ENCODE measurements at regions not wholly inside any gene's neighbourhood (a gene's known extent, or its start where the extent isn't known, plus 50 kb on each side); places are given as distances from the start of the nearest gene placed in this dataset.

DNA sequence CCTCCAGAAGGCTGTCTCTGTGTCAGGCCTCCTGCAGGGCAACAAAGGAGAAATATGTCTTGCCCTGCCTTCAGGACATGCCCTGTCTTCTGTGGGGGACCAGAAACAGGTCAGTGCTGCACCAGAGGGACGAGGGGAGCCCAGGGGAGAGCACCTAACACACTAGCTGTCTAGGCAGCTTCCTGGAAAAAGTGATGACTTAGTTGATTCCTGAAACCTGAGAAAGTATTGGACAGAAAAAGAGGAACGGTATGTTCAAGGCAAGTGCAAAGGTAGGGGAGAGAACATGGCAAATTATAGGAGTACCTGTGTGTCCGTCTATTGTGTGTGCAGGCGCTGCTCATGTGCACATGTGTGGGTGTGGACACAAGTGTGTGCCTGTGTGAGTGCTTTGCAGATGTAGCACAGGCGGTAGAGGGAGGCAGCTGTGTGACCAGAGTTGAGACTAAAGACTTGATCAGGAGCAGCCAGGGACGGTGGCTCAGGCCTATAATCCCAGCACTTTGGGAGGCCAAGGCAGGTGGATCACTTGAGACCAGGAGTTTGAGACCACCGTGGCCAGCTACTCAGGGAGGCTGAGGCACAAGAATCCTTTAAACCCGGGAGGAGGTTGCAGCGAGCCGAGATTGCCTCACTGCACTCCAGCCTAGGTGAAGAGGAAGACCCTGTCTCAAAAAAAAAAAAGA lies 119.5 kb downstream of the GYPC start:
- DNase-seq = no peak

DNA sequence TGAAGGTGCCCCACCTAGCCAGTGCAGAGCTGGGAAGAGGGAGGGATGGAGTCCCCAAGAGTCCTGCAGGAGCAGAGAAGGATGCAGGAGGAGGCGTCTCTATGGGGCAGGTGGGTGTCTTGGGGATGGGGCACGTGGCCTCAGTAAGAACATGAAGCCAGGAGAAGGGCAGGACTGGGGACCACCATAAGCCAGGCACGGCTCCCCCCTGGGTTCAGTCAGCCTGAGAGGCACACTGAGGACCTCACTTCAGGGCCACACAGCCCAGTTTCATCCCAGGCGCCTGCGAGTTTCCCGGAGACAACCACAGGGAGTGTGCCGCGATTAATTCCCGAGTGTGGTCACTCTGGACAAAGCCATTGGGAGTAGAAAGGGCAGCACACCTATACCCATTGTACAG lies 120.3 kb downstream of the GYPC start:
- no peak for DNase-seq

DNA sequence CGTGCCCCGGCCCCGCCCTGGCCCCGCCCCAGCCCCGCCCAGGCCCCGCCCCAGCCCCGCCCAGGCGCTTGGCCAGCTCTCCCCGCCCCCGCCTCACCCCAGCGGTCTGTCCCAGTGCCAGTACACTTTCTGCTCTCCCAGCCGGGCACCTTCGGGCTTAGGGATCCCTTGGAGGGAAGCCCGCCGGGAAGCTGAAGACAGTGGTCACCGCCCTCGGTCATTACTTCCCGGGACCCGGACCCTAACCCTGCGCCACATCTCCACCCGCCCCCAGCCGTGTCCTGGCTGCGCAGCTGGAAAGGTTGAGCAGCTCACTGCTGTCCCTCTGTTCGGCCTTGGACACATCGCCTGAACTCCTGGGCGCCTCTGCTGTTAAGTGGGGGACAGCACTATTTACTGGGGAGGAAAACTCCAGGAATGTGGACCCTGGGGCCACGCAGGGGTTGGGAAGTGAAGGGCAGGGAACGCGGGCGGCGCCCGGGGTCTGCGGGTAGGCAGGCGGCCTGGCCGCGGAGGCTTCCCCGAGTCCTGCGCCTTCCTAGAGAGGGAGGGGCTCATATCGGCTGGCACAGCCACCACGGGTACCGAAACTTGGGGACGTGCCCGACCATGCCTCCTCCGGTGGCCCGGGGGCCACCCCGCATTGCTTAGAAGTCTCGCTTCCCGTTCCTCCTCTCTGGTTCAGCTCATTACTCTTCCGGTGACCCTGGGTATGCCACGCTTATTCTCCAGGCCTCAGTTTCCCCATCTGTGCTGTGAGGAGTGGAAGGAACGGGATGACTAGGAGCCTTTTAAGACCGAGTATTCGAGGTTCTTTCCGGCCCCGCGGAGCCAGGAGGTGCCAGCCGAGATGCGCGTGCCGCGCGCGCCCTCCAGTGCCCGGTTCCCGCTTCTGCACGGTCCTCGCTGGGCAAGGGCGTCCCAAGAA lies 121.0 kb downstream of the GYPC start:
- DNase-seq = peak; percentile 43

DNA sequence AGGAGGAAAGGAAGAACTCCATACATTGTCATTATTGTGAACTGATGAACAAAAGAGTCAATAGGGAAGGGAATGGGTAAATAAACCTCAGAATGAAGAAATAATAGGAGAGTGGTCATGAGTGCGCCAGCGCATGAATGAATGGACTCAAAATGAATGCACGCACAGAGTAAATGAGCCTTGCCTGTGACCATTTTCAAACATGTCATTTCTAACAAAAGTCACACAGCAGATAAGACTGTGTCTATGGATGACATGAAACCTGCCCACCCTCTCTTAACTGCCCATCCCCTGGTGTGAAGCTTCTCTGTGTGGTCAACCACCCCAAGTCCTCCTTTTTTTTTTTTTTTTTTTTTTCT lies 121.1 kb upstream of the TEX51 start:
- DNase-seq = no peak

DNA sequence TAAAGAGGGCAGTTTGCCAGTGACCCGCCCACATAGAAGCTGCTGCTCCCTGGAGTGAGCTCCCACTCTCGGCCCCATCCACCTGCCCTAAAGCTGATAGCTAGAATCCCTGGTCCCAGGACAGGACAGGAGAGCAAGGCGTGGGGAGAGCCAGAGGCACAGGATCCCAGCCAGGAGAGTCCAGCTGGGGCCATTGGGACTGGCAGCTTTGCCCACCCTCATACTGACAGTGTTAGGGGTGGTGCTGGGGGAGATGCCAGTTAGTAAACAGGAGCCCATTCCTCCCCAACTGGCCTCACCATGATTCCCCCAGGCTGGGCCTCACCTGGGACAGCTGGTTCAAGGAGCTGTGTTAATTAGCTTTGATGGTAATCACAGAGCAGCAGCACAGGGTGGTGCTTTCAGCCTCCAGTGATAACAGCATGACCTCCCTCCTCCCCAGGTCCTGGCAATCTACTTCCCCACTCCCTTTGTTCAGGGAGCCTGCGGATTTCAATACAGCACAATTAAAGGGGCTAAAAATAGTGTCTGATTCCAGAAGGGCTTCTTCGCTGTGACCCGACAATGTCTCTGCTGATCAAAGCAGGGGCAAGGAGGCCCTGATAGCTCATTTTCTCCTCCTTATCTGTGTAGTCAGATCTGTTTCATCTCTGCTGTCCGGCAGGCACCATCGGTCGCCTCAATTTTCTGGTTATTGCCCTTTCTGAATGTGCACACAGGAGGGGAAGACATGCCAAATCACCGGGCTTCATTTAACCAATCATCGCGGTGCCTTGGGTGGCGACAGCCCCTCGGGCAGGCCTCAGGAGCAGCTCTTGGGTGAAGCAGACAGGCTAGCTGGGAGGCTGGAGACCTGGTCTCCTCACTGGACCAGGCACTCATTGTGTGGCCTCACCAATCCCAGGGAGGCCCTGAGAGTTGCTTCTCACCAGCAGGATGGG lies 119.9 kb upstream of the TEX51 start:
- DNase-seq = no peak

DNA sequence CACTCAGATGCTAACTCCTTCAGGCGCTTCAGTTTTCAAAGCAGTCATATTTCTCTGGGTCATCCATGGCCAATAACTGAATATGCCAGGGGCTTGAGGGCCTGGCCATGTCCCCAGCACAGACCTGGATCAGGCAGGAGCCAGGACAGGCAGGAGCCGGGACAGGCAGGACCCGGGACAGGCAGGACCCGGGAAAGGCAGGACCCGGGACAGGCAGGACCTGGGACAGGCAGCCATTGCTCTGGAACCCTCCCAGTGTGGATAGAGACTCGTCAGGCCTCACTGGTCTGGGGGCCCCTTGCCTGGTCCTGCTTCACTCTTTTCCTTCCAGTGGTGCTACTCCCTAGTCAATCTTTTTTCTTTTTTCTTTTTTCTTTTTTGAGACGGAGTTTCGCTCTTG lies 117.5 kb upstream of the TEX51 start:
- no peak for DNase-seq

DNA sequence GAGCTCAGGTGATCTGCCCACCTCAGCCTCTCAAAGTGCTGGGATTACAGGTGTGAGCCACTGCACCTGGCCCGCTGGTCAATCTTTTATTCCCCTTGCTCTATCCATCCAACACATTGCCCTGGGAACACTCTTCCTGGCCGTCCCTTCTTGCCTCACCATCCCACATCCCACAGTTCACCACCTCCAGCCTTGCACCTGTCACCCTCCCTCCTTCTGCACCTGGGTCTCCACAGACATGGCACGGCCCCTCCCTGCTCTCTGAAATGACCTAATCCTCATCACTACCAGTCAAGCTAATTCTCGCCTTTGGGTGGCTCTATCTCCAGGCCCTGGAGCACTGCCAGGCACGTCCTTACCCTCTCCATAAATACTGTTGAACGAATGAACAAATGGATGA lies 116.9 kb upstream of the TEX51 start:
- DNase-seq = no peak

DNA sequence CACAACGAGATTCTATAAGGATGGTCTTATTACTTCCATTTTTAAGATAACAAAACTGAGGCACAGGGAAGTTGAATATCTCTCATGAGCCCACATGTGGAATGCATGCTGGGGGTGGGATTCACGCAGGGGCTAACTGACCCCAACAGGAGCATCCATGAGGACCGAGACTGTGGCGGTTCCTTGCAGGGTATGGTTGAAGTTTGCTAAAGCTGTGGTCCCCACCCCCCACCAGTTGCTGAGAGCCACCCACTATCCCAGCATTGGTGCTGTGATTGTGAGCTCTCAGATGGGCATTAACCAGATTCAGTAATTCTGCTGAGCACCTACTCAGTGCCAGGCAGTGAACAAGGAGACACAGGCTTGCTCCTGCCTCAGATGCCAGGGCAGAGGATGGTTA lies 116.0 kb upstream of the TEX51 start:
- DNase-seq = no peak

DNA sequence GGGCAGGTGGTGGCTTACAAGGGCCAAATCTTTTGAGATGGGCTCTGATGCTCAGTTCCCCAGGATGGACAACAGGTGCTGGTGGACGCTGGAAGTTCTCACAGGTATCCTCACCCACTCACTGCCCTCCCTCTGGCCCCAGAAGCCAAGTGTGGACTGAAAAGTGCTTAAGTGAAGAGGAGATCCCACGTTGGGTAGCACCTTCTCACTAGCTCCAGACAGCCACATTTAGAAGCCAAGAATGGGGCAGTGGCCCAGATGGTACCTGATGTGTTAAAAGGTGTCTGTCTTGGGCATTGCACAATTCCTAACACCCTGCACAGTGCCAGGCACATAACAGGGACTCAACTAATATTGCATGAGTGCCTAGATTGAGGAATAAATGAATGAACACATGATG lies 115.3 kb upstream of the TEX51 start:
- DNase-seq = no peak

DNA sequence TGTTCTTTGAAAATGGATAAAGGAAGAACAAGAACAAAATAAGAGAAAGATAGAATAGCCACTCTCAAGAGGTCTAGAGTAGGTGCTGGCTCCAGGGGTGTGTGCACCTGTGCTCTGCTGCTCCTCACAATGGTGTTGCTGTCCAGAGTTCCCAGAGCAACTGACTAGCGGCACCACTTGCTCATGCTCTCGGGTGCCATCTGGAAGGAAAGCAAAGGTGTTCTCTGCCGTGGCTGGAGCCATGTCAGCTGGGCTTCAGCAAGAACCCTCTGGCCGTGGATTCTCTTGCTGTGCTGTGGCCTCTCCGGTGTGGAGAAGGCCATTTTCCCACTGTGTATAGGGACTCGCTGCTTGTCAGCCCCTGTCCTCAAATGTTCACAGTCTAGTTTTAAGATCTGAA lies 114.6 kb upstream of the TEX51 start:
- no peak for DNase-seq

DNA sequence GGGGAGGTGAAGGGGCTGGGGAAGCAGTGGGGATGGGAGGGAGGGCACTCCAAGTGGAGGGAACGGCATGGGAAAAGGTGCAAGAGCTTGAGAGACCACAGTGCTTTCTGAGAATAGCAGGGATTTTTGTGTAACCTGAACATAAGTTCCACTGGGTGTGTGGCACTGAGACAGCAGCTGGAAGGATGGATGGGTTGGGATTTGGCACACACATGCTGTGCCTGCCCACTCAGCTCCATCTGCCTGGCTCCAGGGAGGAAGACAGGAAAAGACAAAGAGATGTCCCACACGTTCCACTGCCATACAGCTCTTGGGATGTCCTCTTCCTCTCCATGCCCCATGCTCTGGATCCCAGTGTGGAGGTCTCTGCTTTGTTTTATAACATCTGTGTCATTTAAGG lies 114.1 kb upstream of the TEX51 start:
- peak; percentile 27 for DNase-seq

DNA sequence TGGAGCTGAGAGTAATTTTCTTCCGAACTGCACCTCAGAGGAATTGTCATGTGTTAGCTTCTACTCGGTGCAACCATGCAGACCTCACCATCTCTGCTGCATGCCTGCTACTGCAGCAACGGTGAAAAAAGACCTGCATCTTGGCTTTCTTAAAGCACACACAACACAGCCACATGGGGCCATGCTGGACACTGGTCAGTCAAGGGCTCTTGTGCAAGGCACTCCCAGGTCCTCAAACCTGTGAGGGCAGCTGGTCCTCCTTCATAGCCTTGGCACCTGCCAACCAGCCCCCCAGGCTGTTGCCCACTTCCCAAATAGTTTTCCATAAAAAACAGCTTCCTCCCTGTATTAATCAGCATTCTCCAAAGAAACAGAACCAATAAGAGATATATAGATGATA lies 113.5 kb upstream of the TEX51 start:
- no peak for DNase-seq

DNA sequence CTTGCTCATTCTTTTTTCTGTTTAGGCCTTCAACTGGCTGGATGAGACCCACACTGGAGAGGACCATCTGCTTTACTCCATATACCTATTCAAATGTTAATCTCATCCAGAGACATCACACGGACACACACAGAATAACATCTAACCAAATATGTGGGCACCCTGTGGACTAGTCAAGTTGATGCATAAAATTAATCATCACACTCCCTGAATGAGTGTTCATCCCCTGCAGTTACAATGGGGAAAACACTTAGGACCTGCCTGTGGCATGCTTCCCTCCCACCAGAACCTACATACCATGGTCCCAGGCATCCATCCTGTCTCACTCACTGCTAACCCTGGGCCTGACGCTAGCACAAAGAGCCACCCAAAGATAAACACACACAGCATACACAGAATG lies 112.8 kb upstream of the TEX51 start:
- no peak for DNase-seq

DNA sequence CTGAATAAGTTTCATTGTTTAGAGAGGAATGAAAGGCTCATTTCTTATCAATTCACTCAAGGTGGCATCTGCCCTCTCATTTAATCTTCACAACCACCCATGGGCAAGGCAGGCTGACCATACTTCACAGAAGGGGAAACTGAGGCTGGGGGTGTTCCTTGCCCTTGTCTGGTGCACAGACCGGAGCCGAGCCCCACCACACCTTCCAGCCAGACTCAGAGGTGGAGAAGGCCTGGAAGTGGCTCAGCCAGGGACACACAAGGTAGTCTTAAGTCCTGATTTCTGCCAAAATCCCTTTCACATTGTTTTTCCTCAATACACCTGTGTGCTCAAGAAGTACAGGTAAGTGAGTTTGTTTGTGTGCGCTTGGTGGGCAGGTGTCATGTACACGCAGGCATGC lies 111.9 kb upstream of the TEX51 start:
- no peak for DNase-seq

DNA sequence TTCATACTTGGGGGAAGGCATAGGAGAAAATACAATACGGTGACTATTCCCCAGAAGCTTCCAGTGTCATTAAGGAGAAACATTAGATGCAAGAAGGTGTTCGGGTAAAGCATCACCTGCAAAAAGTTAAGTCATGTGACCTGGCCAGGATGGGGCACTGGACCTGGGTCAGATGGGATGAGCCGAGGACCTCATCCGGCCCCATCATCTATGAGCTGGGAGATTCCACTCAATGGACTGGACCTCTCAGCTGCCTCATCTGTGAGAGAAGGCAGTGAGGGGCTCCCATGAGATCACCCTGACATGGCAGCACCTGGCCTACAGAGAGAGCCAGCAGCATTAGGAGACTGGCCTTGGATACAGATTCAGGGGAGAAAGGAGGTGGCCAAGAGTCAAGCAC lies 111.4 kb upstream of the TEX51 start:
- DNase-seq = no peak

DNA sequence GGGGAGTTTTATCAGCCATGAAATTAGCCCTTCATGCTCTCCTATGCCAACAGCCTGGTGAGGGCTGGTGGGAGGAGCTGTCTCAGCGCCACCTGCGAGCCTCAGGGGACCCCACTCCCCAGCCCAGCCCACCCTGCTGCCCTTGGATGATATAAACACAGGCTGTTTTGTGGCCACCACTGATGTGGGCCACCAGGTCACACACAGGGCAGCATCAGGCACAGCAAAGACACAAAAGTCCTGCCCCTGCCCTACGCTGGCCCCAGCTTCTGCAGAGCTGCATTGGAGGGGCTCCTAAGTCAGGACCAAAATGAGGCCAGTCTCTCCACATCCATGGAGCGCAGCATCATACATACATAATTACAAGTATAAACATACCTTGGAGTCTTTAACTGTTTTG lies 110.6 kb upstream of the TEX51 start:
- no peak for DNase-seq

DNA sequence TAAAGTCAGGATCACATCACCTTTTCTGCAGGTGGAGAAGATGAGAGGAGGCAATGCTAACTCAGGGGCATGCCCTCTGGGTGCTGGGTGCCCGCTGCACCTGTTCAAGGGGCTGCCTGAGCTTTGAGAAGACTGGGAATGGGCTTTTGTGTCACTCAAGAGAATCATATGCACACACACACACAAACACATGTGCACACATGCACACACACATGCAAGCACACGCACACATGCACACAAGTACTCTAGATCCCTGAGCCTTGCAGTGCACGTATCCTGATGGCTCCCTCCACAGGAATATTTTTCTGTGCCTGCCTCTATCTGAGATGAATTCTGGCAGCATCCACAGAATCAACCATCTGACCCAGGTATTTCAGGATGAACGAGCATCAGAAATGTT lies 110.0 kb upstream of the TEX51 start:
- no peak for DNase-seq

DNA sequence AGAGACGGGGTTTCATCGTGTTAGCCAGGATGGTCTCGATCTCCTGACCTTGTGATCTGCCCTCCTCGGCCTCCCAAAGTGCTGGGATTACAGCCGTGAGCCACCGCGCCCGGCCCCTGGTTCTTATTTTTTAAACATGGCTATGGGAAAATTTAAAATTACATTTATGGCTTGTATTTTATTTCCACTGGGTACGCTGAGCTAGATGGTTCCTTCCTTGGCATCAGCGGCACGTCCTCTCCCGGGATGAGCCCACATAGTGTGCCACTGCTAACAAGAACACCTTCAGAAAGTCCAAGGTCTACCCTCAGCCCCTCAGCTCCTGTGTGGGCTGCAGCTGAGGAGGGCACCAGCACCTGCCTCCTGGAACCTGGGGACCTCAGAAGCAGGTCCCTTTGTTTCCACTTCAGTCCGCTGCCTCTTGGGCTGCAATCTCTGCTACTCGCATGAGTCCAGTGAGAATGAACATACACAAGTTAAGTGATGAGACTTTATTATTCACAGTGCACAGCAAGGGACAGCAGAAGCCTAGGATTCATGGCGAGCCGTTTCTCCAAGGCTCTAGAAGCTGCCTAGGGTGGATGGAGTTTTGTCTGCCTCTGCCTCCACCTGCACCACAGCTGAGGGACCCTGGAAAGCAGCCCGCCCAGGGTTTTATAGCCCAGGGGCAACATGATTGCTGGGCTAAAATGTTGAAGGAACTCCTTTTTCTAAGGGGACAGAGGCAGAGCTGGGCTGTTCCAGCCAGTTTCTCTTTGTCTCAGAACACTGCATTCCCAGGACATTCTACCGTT lies 107.5 kb upstream of the TEX51 start:
- no peak for DNase-seq

DNA sequence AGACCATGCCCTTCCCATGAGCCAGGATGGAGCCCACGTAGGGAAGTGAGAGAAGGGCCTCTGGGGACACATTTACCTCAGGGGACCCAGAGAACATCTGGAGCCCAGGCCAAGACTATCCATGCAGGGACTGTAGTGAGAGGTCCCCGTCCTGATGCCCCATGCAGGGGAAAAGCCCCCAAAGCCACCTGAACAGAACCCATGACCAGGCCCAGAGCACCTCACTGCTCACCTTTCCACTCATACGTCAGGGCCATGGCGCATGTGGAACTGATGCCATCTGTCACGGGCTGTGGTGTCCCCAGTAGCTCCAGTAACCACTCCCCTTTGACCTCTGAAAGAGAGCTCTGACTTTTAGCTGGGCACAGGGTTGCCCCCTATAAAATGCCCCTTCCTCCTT lies 106.5 kb upstream of the TEX51 start:
- no peak for DNase-seq

DNA sequence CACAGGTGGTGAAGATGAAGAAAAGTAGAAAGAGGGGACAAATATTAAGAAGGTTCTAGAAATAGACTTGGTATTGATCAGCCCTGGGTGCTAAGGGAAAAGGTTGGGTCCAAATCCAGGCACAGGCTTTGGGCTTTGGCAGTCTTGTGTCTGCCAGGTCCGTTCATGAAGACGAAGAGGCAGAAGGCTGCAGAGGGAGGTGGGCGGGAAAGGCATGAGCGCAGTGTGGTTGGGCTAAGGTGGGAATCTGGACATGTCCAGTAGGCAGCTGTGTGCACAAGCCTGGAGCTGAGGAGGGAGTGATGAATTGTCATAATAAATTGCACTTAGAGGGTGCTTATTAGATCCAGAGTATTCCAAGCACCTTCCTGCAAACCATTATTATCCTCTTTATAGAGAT lies 105.7 kb upstream of the TEX51 start:
- DNase-seq = no peak

DNA sequence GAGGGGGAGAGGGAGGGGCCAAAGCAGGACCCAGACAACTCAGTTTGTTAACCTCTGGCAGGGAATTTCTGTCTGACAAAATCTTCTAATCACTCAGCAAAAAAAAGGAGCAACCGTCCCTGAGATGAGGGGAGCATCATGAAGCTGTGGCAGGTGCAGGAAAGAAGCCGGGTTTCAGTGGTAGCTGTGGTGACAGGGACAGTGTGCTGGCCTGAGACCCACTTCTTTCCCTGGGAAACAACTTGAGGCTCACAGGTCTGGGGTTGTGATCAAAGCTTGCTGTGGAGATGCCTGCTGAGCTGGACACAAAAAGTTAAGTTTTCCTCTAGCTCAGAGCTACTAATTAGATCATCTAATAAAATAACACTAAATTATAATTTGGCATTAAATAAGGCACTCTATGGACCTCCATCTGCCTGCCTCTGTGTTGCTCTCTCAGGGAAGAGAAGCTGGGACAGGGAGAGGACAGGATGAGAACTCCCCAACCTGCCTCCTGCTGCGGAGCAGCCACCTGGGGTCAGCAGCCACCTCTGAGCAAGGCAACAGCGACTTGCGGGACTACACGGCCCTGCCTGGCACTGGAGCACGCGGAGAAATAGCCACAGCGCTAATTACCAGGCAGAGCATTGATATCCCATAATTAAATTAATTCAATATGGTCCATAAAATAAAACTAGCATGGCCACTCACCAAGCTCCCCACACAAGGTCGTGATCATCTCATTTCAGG lies 104.6 kb upstream of the TEX51 start:
- DNase-seq = no peak

DNA sequence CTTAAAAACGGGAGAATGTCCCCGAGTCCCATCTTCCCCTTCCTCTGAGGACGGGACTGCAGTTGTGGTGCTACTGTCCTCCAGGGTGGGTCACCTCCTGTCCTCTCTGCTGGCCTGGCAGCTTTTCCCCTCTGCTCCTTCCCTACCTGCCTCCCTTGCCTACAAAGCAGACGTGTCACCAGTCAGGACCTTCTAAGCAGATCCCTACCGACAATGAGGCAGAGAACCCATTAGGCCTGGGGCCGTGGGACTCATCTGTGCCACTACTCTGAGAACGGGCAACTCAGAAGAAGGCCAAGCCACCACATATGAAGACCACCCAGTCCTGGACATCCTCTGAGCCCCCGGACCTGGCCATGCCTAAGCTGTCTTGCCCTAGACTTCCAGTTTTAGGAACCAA lies 103.0 kb upstream of the TEX51 start:
- no peak for DNase-seq

Data from NCI-H1694 (cell line).